NCI-H2227 (cell line): ENCODE measurements at regions not wholly inside any gene's neighbourhood (a gene's known extent, or its start where the extent isn't known, plus 50 kb on each side); places are given as distances from the start of the nearest gene placed in this dataset.
"Not testable (repeated sequence)": the region's sequence is repeated elsewhere in the genome, so short reads cannot be mapped to it uniquely, and the experiment has no call there.

Experiments
- DNase-seq: peaks from one replicate; lab custom pipeline; 2025; ENCODE audit not compliant: unreplicated experiment; lab: John Stamatoyannopoulos, UW

- DNase-seq, result not testable (repeated sequence)
Measured at GRCh38 chr11:134851503-134852224, 439.6 kb upstream of the B3GAT1 start.

- no peak for DNase-seq
Measured at GRCh38 chr11:134850566-134850965, 438.5 kb upstream of the B3GAT1 start.

- DNase-seq, result no peak
Measured at GRCh38 chr11:134849833-134850232, 437.8 kb upstream of the B3GAT1 start.

- DNase-seq, result no peak
Measured at GRCh38 chr11:134847083-134847715, 435.2 kb upstream of the B3GAT1 start.

- DNase-seq, result no peak
Measured at GRCh38 chr11:134846328-134847082, 434.5 kb upstream of the B3GAT1 start.

- DNase-seq, result no peak
Measured at GRCh38 chr11:134845474-134846327, 433.7 kb upstream of the B3GAT1 start.

GRCh38 chr11:134844838-134845237 is 432.8 kb upstream of the B3GAT1 start:
- no peak for DNase-seq

- DNase-seq, result no peak
Measured at GRCh38 chr11:134843735-134844134, 431.7 kb upstream of the B3GAT1 start.

GRCh38 chr11:134843020-134843419 is 431.0 kb upstream of the B3GAT1 start:
- no peak for DNase-seq

- no peak for DNase-seq
Measured at GRCh38 chr11:134841972-134842371, 429.9 kb upstream of the B3GAT1 start.

- DNase-seq, result no peak
Measured at GRCh38 chr11:134841411-134841810, 429.4 kb upstream of the B3GAT1 start.

- no peak for DNase-seq
Measured at GRCh38 chr11:134840945-134841344, 428.9 kb upstream of the B3GAT1 start.

GRCh38 chr11:134840165-134840564 is 428.1 kb upstream of the B3GAT1 start:
- DNase-seq, result not testable (repeated sequence)

- DNase-seq, result no peak
Measured at GRCh38 chr11:134838708-134839107, 426.7 kb upstream of the B3GAT1 start.

GRCh38 chr11:134837887-134838232 is 425.8 kb upstream of the B3GAT1 start:
- no peak for DNase-seq

- no peak for DNase-seq
Measured at GRCh38 chr11:134837166-134837886, 425.3 kb upstream of the B3GAT1 start.

- DNase-seq, result no peak
Measured at GRCh38 chr11:134836561-134836960, 424.5 kb upstream of the B3GAT1 start.

GRCh38 chr11:134835561-134835960 is 423.5 kb upstream of the B3GAT1 start:
- DNase-seq, result no peak

GRCh38 chr11:134830312-134830711 is 418.3 kb upstream of the B3GAT1 start:
- no peak for DNase-seq

GRCh38 chr11:134823970-134824369 is 411.9 kb upstream of the B3GAT1 start:
- DNase-seq, result no peak

- DNase-seq, result no peak
Measured at GRCh38 chr11:134822897-134823296, 410.9 kb upstream of the B3GAT1 start.
